ENCODE measurements at regions not wholly inside any gene's neighbourhood (a gene's known extent, or its start where the extent isn't known, plus 50 kb on each side); places are given as distances from the start of the nearest gene placed in this dataset.

- no TSS peak for BruUV-seq (replicated peaks)
- no peak overlapping the region for H3K9ac ChIP-seq (replicated peaks; ENCODE audit: extremely low read depth, insufficient read depth, low read length)
Measured at GRCh38 chr18:8988260-8988871, 114.1 kb upstream of the NDUFV2 start.

DNA sequence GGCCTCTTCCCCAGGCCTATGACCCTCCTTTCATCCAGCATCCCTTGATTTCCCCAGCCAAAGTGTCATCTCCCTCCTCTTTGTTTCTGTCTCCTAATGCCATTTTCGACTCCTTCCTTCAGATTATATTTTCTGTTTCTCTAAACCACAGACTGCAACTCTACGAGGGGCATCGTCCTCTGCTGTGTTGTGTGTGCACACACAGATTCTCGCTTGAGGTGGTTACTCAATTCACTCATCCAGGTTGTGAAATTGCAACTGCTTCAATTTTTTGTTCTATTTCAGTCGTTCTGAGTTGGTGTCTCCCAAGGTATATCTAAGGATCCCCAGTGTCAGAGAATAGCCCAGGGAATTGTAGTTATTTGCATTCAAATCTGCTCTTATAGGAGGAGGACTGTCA lies 113.5 kb upstream of the NDUFV2 start:
- intact Hi-C loops (cut with micrococcal nuclease) (loop anchor here (2.0 to 5.0 kb wide), 2 partner anchors 107 to 158 kb away; no protein-coding TSS in a partner anchor), dilution Hi-C loops (cut with MboI; ENCODE audit: extremely low pct_ligation_motif_present, low sequenced_read_pairs) (loop anchor here (25.0 kb wide), 1 partner anchor 352 kb away; no protein-coding TSS in a partner anchor)
- H4K20me1 ChIP-seq (replicated peaks; ENCODE audit: control insufficient read depth, extremely low read depth, insufficient read depth, low read length): no peaks in the 10 kb centered on the region
- FAIRE-seq (no peak), DNase-seq (ENCODE audit: low read depth, low spot score) (no peak)
- H3K27me3 ChIP-seq (ENCODE audit: control insufficient read depth in 2 of 2, insufficient read depth in 2 of 2, low read length in 2 of 2): no peaks in the 10 kb centered on the region
- no TSS peak for BruUV-seq (replicated peaks)
- H3K9me3 ChIP-seq (replicated peaks; ENCODE audit: control insufficient read depth, insufficient read depth, low read length): no peaks in the 10 kb centered on the region
- no peak overlapping the region for H3K4me2 ChIP-seq (ENCODE audit: insufficient read depth, low read length)
- no peaks in the 10 kb centered on the region for H3K36me3 ChIP-seq (ENCODE audit: control insufficient read depth in 2 of 2, extremely low read depth in 1 of 2, insufficient read depth in 2 of 2, low read length in 2 of 2)
- no peak overlapping the region for H3K27ac ChIP-seq (ENCODE audit: insufficient read depth, low read depth, low read length)
- no peak overlapping the region for H3K4me3 ChIP-seq (replicated peaks in 1 of 3; ENCODE audit: insufficient read depth in 1 of 3, low read depth in 1 of 3, low read length in 3 of 3)
- H3K9ac ChIP-seq (replicated peaks; ENCODE audit: extremely low read depth, insufficient read depth, low read length): no peak overlapping the region
- H3K4me1 ChIP-seq (ENCODE audit: control insufficient read depth, extremely low read depth, insufficient read depth, low read length): no peaks in the 10 kb centered on the region
- no peak overlapping the region for H2AFZ ChIP-seq (ENCODE audit: low read depth, low read length)
- H3K9me1 ChIP-seq (replicated peaks; ENCODE audit: control insufficient read depth, extremely low read depth, insufficient read depth, low read length): no peaks in the 10 kb centered on the region
- ChIA-PET CTCF (interaction anchor here (1.2 to 8.6 kb wide), 7 partner anchors 10 to 508 kb away, joined by 3 to 146 read pairs (median 11); no protein-coding TSS in a partner anchor), POLR2A (no interaction called here)
- TF ChIP-seq, protein P1, sequence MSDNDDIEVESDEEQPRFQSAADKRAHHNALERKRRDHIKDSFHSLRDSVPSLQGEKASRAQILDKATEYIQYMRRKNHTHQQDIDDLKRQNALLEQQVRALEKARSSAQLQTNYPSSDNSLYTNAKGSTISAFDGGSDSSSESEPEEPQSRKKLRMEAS (IDR thresholded peaks at IDR 0.05; ENCODE audit: insufficient read depth, insufficient read length): no peak
- TF ChIP-seq GATA2 (IDR thresholded peaks at IDR 0.05; ENCODE audit: insufficient read depth, insufficient read length, low read depth, low read length) (no peak), POLR2AphosphoS5 (IDR thresholded peaks at IDR 0.05; ENCODE audit: insufficient read depth, low read depth, low read length) (no peak), MYC (IDR thresholded peaks at IDR 0.05; ENCODE audit: low read depth, low read length) (no peak), POLR2A (IDR thresholded peaks at IDR 0.05; ENCODE audit: low read depth, low read length) (no peak), EZH2 (IDR thresholded peaks at IDR 0.05; ENCODE audit: borderline replicate concordance, low read depth, low read length, severe bottlenecking) (no peak), JUN (IDR thresholded peaks at IDR 0.05; ENCODE audit: borderline replicate concordance, insufficient read depth, insufficient read length, low read depth) (no peak), FOS (IDR thresholded peaks at IDR 0.05; ENCODE audit: borderline replicate concordance, insufficient read depth, low read length) (no peak)
- TF ChIP-seq, protein P2, sequence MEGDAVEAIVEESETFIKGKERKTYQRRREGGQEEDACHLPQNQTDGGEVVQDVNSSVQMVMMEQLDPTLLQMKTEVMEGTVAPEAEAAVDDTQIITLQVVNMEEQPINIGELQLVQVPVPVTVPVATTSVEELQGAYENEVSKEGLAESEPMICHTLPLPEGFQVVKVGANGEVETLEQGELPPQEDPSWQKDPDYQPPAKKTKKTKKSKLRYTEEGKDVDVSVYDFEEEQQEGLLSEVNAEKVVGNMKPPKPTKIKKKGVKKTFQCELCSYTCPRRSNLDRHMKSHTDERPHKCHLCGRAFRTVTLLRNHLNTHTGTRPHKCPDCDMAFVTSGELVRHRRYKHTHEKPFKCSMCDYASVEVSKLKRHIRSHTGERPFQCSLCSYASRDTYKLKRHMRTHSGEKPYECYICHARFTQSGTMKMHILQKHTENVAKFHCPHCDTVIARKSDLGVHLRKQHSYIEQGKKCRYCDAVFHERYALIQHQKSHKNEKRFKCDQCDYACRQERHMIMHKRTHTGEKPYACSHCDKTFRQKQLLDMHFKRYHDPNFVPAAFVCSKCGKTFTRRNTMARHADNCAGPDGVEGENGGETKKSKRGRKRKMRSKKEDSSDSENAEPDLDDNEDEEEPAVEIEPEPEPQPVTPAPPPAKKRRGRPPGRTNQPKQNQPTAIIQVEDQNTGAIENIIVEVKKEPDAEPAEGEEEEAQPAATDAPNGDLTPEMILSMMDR (IDR thresholded peaks at IDR 0.05; ENCODE audit: extremely low read depth in 1 of 2, insufficient read depth in 1 of 2, low read depth in 1 of 2, low read length in 2 of 2): no peak
- no peaks in the 10 kb centered on the region for H3K79me2 ChIP-seq (ENCODE audit: control insufficient read depth, insufficient read depth, low read length)

More at GRCh38 chr18:8988260-8988871, 114.1 kb upstream of the NDUFV2 start:
- POLR2A ChIA-PET: no interaction called here
- no peaks in the 10 kb centered on the region for H3K9me3 ChIP-seq (replicated peaks; ENCODE audit: control insufficient read depth, insufficient read depth, low read length)
- DNase-seq (ENCODE audit: low read depth, low spot score) (peak; percentile 62), FAIRE-seq (peak; percentile 61)
- no peak for TF ChIP-seq POLR2A (IDR thresholded peaks at IDR 0.05; ENCODE audit: low read depth, low read length)
- TF ChIP-seq, protein P2 (IDR thresholded peaks at IDR 0.05; ENCODE audit: extremely low read depth in 1 of 2, insufficient read depth in 1 of 2, low read depth in 1 of 2, low read length in 2 of 2): peak; percentile 78 to 87
- dilution Hi-C loops (cut with MboI; ENCODE audit: extremely low pct_ligation_motif_present, low sequenced_read_pairs): loop anchor here (25.0 kb wide), 1 partner anchor 351 kb away; no protein-coding TSS in a partner anchor
- H3K4me2 ChIP-seq (ENCODE audit: insufficient read depth, low read length): no peak overlapping the region
- no peak overlapping the region for H3K27ac ChIP-seq (ENCODE audit: insufficient read depth, low read depth, low read length)
- intact Hi-C loops (cut with micrococcal nuclease): loop anchor here (1.0 to 5.0 kb wide), 6 partner anchors 67 to 510 kb away; no protein-coding TSS in a partner anchor
- no peaks in the 10 kb centered on the region for H4K20me1 ChIP-seq (replicated peaks; ENCODE audit: control insufficient read depth, extremely low read depth, insufficient read depth, low read length)
- no peaks in the 10 kb centered on the region for H3K9me1 ChIP-seq (replicated peaks; ENCODE audit: control insufficient read depth, extremely low read depth, insufficient read depth, low read length)
- CTCF ChIA-PET: interaction anchor here (0.6 to 8.6 kb wide), 42 partner anchors 9 to 1200 kb away, joined by 3 to 146 read pairs (median 4); partner anchors contain the start of gene RAB12
- H3K79me2 ChIP-seq (ENCODE audit: control insufficient read depth, insufficient read depth, low read length): no peaks in the 10 kb centered on the region
- no peak overlapping the region for H2AFZ ChIP-seq (ENCODE audit: low read depth, low read length)
- H3K36me3 ChIP-seq (ENCODE audit: control insufficient read depth in 2 of 2, extremely low read depth in 1 of 2, insufficient read depth in 2 of 2, low read length in 2 of 2): no peaks in the 10 kb centered on the region
- H3K4me3 ChIP-seq (replicated peaks in 1 of 3; ENCODE audit: insufficient read depth in 1 of 3, low read depth in 1 of 3, low read length in 3 of 3): no peak overlapping the region
- no peaks in the 10 kb centered on the region for H3K4me1 ChIP-seq (ENCODE audit: control insufficient read depth, extremely low read depth, insufficient read depth, low read length)
- H3K27me3 ChIP-seq (ENCODE audit: control insufficient read depth in 2 of 2, insufficient read depth in 2 of 2, low read length in 2 of 2): no peaks in the 10 kb centered on the region
